ENCODE measurements at regions not wholly inside any gene's neighbourhood (a gene's known extent, or its start where the extent isn't known, plus 50 kb on each side); places are given as distances from the start of the nearest gene placed in this dataset.
A peak's percentile ranks its signal among the peaks of the same experiment; 100 is the strongest.

DNA sequence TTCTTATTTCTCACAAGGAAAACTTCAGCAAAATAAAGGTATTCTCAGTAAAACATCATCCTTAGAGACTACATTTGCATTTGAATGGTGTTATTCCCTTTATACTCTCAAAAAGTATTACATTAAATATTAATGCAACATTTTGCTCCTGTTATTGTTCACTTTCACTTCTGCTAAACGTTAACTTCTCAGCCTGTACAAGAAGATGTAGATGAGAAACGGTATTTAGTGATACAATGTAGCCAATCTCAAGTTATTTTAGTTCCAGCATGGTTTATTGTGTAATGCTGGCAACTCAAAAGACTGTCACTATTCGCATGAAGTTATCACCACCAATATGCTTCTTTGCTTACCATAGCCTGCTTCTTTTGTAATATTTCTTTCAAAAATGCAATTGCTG lies 514.1 kb downstream of the CPS1 start:
- DNase-seq: no peak

DNA sequence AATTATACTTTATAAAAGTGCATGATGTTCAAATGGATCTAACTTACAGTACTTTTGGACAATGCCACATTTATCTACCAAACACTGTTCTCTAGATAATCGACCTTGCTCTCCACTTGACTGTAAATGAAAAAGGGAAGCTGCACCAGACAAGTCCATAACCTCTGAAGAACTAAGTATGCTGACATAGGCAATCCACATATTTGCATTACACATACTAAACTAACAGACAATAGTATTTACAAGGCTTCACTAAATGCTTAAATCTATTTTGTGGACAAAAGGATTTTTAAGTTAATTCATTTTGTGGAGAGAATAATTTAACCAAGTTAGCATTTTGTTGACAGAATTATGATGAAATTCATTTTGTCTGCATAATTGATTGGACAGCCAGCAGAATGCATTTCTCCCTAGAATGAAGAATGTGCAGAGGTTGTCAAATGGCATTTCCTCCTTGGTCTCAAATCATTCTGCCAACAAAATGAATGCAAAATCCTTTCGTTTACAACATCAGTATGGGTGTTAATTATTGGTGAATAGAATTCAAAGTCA lies 520.9 kb downstream of the CPS1 start:
- no peak for DNase-seq

DNA sequence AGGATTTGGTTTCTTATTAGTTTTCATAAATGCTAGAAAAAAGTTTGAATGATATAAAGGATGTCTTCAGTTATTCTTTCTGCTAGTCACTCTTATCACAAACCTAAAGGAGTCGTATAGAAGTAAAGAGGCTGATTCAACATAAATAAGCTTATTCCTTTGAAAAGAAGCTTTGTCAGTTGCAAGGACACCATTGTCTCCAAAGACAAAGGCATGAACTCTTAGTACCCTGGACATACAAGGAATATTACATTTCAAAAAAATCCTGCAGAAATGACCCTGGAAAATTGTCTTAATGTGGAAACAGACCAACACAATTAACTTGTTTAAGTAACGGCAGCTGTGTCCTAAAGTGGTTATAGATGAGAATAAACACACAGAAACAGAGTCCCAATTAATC lies 528.0 kb downstream of the CPS1 start:
- DNase-seq: no peak

DNA sequence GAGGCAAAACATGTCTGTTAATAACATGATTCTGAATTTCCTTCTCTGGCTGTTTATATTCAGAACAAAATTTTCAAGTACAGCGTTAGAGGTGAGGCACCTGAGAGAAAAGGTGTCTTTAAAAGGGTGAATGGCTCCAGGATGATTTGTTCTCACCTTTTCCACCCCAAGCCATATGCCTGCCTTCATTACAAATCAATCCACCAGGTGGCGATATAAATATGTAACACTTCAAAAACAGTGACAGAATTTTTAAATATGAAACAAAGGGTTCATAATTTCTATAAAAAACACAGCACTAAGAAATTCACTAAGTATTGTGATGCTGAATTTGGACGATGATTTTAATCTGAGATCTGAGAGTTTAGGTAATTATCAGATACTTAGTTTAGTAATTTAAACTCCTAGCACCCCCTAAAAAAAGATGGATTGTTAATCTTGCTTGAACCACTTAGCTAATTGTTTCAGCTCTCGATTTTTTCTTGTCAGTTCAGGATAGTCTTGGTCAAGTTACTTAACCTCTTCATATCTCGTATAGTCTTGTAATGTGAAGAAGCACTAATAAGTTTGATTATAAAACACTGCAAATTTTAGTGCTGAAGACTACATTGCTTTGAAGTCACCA lies 528.8 kb downstream of the CPS1 start:
- DNase-seq: peak; percentile 25

DNA sequence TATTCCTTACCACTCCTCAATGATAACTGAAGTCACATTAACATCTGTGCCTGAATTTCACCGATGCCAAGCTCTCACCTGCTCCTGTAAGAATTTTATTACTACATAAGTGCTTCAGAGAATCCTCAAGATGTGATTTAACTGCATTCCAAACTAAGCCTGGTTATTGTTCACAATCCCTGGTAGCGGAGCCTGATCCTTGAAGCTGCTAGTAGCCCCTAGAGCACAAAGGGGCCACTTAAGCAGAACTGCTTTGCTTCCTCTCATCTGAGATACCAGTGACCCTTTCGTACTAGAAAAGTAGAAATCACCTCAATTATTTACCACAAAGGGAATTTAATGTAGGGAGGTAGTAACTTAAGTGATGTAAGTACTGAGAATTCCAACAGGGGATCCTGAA lies 529.6 kb downstream of the CPS1 start:
- DNase-seq: no peak

DNA sequence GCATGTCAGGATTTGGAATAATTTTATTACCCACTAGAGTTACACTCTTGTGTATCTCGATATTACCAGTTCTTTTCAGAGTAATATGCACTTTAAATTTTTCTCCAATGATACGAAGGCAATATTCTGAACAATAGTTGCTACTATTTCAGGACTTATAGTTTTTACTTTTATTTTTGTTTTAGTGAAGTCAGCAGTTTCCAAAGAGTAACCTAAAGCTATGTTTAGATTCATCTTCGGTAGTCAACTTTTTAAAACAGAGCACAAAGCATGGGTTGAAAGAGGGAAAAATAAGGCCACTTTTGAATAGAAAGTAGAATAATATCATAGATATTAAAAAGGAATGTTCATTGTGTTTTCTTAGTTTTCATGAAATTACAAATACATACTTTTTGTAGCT lies 532.7 kb downstream of the CPS1 start:
- DNase-seq: no peak

DNA sequence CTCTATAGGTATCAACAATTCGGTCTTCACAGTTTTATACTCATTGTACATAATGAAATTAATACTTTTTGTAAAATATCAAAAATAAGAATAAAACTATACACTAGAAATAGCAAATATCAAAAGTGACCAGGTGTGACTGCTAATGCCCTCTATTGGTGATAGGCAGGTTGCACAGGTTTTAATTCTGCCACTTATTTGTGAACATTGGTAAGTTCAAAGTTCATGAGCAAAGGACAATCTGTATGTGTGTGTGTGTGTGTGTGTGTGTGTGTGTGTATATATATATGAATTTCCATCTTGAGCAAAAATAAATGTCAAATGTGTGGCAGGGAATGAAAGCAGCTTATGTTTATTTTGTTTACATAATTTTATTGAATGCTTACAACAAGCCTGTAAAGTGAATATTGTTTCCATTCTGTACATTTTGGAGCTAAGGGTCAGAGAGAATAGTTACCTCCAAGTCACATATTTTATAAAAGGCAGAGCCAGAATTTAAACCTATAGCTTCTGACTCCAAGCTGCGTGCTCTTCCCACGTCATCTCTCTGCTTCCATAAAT lies 537.4 kb downstream of the CPS1 start:
- DNase-seq: no peak

DNA sequence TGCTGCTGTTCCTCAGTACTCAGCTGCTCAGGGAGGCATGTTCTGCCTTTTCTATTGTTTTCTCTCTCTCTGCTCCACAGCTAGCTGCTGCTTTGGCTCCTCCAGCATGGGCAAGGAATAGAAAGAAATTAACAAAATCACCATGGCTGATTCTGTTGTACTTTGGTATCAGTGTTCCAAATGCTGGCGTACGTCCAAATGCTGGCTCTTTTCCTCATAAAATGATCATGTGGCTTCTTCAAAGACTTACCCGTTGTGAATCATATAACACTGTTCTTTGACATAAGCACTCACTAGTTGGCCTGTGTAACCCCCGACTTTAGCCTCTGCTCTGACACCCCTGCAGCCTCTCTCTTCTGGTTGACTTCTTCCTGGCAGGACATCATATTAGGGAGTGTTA lies 547.6 kb downstream of the CPS1 start:
- no peak for DNase-seq

DNA sequence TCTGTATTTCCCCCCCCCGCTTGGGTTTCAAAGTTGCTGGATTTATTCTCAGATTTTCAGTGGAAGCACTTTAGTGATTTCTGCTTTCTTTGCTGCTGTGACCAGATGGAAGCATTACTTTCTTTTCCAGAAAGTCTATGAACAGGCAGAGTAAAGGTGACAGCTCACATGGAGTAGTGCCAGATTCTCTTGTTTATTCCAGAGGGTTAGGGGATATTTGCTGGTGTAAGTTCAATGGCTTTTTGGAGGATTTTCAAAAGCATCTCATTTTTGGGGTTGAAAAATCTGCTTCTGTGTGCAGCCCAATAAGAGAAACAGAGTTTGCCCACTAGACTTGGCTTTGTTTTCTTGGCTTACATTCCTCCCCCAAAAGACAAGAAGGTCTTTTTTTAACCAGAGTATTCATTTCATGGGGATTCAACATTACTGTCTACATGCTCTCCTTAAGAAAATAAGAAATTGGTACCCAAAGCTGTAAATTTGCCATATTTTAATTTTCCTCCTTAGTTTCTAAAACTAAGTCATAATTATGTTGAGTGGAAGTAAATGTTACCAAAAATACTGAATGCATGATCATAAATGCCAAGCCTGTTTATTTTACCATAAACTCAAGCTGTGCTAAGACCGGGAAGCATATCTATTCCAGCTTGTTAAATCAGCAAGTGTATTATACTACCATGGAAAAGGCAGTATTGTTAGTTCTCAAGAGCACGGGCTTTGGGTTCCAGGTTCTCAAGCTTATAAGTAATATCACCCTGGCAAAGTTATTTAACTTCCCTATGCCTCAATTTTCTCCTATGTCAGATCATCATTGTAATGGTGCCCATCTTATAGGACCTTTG lies 557.2 kb downstream of the CPS1 start:
- no peak for DNase-seq

DNA sequence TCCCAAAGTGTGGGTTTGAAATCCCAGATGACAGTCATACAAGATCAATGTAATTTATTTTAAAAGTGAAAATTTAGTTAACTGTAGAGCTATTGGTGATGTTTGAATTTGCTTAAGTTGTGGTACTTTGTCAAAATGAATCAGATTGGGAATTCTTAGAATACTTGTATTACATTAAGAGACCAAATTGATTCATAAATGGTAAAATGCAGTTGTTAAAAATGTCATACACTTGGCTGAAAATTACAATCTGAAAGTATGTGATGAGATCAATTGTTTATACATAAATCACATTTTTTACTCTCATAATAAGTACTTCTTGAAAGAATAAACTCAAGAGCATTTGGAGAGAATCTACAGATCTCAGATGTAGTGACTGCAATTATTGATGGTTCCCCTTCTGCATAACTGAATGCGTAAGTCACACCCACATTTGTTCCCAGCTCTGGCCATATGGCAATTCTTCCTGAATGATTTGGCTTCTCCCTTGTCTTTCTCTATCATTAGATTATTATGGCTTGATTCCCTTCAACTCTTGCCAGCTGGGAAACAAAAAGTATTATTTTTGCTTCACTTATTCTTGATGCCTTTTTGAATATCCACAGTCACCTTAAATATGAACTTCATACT lies 558.5 kb downstream of the CPS1 start:
- DNase-seq: peak; percentile 40

DNA sequence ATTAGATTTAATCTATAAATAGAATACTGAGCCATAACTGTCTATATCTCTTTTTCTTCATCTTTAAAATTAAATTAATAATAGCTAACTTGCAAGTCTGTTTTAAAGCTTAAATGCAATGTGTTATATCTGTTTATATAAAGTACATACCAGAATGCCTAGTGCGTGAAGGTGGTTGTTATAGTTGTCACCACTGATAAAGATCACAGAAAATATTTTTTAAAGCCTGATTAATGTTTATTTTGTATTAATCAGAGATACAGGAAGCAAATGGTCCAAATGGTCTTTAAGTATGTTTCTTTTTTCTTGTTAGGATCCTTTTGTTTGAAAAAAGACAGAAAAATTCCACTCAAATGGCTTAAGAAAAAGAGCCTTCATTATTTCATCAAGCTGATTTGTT lies 560.6 kb downstream of the CPS1 start:
- DNase-seq: no peak

DNA sequence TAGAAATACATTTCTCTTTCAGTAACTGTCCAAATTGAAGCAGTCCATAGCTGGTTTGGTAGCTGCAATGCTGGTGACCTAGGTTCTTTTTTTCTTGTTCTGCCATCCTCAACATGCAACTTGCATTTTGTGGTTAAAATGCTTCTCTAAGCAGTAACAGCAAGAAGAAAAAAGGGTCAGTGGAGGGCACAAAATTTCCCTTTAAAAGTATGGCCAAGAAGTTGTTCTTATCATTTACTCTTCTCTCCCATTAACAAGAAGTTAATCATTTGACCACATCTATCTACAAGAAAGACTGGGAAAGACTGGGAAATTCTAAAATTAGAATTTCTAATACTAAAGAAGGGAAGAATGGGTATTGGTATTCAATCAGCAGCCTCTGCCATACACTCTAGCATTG lies 569.9 kb downstream of the CPS1 start:
- no peak for DNase-seq

DNA sequence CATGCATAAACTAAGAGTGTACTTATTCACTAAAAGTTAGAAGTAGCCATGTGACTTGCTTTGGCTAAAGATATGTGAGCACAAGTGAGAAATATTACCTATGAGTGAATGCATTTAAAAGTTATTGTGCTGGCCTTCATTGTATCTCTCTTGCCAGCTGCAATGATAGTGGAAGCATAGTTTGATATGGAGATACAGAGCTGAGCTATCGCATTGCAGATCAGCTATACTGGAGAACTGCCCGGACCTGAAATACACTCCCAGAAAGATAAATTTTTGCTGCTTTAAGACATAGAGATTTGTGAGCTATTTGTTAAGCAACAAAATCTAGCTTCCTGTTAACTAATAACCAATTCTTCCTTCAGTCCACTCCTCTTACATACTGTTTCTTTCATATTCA lies 571.1 kb downstream of the CPS1 start:
- no peak for DNase-seq

DNA sequence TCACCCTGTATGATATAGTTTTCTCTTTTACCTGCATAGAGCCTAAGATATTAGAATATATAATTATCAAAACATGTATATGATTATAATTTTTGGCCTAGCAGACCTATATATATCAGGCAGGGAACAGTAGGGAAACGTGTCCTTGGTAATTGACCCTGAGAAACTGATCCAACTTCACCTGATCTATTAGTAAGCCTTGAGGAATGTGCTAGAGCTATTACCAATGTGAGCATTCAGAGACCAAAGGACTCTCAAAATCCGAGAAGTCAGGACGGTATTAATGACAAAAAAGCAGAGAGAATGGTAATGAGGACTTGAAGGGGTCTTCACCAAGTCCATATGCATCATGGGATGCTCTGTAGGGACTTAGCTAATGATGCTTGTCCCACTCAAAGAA lies 571.9 kb downstream of the CPS1 start:
- no peak for DNase-seq

DNA sequence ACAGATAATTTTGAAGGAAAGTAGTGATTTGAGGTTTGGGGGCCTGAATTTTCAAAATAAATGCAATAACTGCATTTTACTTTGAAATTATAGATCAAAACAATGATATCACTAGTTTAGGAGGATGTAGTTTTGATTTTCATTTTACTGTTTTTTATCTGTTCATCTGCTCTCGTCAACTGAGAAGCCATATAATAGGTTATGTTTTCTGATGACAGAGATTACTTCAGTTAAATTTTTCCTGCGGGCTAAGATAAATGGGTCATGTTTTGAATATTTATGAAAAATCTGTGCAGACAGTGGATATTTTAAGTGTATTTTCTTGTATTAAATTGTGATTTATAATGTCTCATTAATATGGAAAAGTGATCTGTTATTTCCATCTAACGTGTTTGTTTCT lies 573.4 kb downstream of the CPS1 start:
- DNase-seq: no peak

DNA sequence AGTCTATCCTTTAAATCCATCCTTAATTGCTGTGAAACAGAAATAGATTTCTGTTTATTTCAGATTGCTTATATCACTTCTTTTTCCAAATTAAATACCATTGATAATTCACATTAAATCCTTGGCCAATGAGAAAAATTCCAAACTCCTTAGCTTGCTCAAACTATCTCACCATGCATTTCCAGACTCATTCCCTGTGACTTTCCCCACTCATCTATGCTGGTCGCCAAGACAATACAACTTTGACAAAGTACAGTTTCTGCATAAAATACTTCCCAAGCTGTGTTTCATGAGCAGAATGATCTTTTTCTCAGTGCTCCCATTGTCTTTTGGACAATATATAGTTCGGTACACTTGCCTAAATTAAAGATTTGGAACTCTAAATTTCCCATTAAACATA lies 575.6 kb downstream of the CPS1 start:
- no peak for DNase-seq

DNA sequence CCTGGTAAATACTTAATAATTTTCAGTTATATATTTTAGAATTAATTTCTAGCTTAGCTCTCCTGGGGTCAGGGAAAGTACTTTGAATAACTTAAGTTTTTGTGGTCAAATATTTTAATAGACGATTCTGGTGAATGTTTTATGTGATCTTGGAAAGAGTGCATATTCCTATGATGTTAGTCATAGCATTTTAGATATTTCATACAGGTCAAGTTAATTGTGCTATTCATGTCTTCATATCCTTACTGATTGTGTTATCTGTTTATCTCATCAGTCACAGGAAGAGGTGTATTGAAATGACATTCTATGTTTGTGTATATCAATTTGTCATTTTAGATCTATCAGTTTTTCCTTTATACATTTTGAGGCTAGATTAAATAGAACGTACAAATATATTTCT lies 576.2 kb downstream of the CPS1 start:
- DNase-seq: peak; percentile 6

DNA sequence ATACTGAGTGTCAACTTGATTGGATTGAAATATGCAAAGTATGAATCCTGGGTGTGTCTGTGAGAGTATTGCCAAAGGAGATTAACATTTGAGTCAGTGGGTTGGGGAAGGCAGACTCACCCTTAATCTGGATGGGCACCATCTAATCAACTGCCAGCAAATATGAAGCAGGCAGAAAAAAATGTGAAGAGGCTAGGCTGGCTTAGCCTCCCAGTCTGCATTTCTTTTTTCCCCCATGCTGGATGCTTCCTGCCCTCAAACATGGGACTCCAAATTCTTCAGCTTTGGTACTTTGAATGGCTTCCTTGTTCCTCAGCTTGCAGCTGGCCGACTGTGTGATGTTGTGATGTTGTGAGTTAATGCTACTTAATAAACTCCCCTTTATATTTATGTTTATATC lies 577.4 kb downstream of the CPS1 start:
- no peak for DNase-seq

DNA sequence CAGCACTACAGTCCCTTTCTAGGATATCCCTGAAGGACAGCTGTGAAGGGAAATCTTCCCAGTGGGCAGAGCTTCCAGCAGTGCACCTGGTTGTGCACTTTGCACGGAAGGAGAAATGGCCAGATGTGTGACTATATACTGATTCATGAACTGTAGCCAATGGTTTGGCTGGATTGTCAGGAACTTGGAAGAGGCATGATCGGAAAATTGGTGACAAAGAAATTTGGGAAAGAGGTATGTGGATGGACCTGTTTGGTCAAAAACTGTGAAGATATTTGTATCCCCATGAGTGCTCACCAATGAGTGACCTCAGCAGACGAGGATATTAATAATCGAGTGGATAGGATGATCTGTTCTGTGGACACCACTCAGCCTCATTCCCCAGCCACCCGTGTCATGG lies 582.2 kb downstream of the CPS1 start:
- DNase-seq: no peak

DNA sequence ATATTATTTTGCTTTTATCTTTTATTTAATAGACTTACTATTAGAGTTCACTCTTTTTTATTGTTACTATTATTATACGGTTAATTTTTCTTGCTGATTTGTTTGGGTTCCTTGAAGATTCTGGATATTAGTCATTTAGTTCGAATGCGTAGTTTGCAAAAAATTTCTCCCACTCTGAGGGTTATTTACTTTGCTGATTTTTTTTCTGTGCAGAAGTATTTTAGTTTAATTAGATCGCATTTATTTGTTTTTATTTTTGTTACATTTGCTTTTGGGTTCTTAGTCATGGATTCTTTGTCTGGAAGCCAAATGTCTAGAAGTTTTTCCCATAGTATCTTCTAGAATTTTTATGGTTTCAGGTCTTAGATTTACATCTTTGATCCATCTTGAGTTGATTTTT lies 585.2 kb downstream of the CPS1 start:
- DNase-seq: no peak

DNA sequence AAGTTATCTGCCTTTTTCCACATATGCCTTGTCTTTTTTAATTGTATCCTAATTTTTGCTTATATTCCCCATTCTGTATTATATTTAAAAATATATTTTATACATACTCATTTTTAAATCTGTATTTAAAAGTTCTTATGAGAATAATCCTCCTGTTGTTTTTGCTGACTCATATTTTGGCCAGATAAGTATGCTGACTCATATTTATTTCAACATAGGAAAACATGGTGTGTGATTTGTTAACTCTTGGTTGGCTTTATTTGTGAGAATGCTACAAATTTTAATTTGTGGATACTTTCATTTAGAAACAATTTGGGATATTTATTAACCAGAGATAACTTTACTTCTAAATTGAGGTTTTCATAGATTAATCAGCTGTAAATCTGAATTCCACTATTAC lies 587.7 kb downstream of the CPS1 start:
- DNase-seq: peak; percentile 54

DNA sequence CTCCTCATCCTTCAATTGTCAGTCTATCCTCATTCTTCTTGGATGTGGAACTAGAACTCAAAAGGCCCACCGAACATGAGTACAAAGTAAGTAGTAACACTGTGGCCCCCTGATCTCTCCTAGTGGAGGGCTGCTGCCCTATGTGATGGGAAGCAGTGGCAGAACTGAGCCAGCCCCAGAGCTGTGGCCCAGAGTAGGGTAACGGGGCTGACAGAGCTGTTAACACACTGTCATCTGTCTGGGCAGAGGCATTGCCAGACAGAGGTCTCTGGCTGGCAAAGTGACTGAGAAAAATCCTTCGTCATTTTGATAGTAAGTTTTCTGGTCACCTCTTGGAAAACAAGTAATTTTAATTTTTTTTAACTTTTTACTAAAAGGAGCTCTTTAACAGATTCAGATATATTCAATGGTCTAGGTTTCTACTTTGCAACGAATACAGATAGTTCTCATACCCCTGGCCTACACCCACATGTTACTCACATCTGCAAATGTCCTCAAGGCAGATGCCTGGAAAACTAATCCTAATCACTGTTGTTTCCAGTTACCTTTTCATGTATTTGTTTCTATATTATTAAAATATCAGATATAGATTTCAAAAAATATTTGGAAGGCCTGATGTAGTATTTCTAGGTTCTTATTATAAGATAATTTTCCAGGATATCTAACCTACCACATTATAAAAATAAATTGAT lies 588.7 kb downstream of the CPS1 start:
- DNase-seq: no peak

DNA sequence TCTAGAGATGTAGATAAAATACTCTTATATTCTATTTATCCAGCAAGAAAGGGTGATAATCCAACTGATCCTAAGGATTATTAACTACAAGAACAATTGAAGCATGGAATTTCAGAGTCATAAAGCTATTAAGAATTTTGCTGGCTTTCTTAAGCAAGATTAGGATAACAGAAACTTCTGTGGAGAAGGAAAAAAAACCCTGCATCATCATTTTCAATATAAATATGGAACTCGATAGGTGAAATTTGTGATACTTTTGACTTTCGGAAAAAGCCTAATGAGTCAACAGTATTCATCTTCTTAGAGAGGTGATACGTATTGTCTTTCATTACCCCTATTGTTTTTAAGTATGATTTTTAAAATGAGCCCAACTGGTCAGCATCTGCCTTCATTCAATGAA lies 593.3 kb downstream of the CPS1 start:
- DNase-seq: no peak
